Suprapubic skin (tissue), 4 donors: ENCODE measurements at regions not wholly inside any gene's neighbourhood (a gene's known extent, or its start where the extent isn't known, plus 50 kb on each side); places are given as distances from the start of the nearest gene placed in this dataset.
"Not testable (repeated sequence)": the region's sequence is repeated elsewhere in the genome, so short reads cannot be mapped to it uniquely, and the experiment has no call there.

ENCODE experiments used
- DNase-seq, 2 donors: peaks; one replicate each; pipeline ENCODE4 v3.0.0-alpha.2; 2019; ENCODE audit warnings: low spot score in 2 of 2
- H3K27ac ChIP-seq: fragments of 200-600 bp; sonication (generic); one replicate; pipeline ENCODE4 v1.5.1; 2019
- H3K27me3 ChIP-seq: fragments of 200-600 bp; sonication (generic); one replicate; pipeline ENCODE4 v1.5.1; 2019
- H3K36me3 ChIP-seq: fragments of 200-600 bp; sonication (generic); one replicate; pipeline ENCODE4 v1.5.1; 2019
- H3K4me1 ChIP-seq: fragments of 200-600 bp; sonication (generic); one replicate; pipeline ENCODE4 v1.5.1; 2019
- H3K4me3 ChIP-seq: fragments of 200-600 bp; sonication (generic); one replicate; pipeline ENCODE4 v1.5.1; 2019; ENCODE audit warnings: mild to moderate bottlenecking
- H3K9me3 ChIP-seq: fragments of 200-600 bp; sonication (generic); one replicate; pipeline ENCODE4 v1.5.1; 2019
- WGBS: methylation state at CpG from one replicate; pipeline ENCODE4 v1.1.5; 2018; 5-methylcytosine and 5-hydroxymethylcytosine counted together

GRCh38 chr21:10405331-10405730 lies 116.1 kb upstream of the TPTE start:
- H3K9me3 ChIP-seq: peaks cover 30% of the 10 kb centered on the region
- 79% methylated on average over 36 of the region's 36 CpGs for WGBS

GRCh38 chr21:10409786-10410185 lies 111.6 kb upstream of the TPTE start:
- H3K36me3 ChIP-seq, H3K27ac ChIP-seq, H3K4me1 ChIP-seq, H3K27me3 ChIP-seq, H3K4me3 ChIP-seq, H3K9me3 ChIP-seq, DNase-seq: not testable (repeated sequence)
- WGBS: 51% methylated on average over 3 of the region's 4 CpGs

More at GRCh38 chr21:10405331-10405730, 116.1 kb upstream of the TPTE start:
- not testable (repeated sequence) for H3K27me3 ChIP-seq, H3K27ac ChIP-seq, H3K4me3 ChIP-seq, H3K4me1 ChIP-seq, H3K36me3 ChIP-seq
- peak; percentile 69 to 87 for DNase-seq

- not testable (repeated sequence) for H3K27me3 ChIP-seq, H3K4me1 ChIP-seq, H3K9me3 ChIP-seq, H3K4me3 ChIP-seq, H3K27ac ChIP-seq, DNase-seq, H3K36me3 ChIP-seq
- 56% methylated on average over 5 of the region's 5 CpGs for WGBS
Observed at GRCh38 chr21:10410354-10410929, 110.9 kb upstream of the TPTE start.

- H3K9me3 ChIP-seq: peaks cover 19% of the 10 kb centered on the region
- not testable (repeated sequence) for H3K27ac ChIP-seq
- WGBS: 71% methylated on average over 17 of the region's 17 CpGs
Observed at GRCh38 chr21:10411776-10412526, 109.4 kb upstream of the TPTE start.

GRCh38 chr21:10412928-10413246 lies 108.5 kb upstream of the TPTE start:
- not testable (repeated sequence) for H3K36me3 ChIP-seq, H3K27ac ChIP-seq, H3K4me1 ChIP-seq, H3K4me3 ChIP-seq, H3K27me3 ChIP-seq
- H3K9me3 ChIP-seq: peaks cover 23% of the 10 kb centered on the region
- 82% methylated on average over 8 of the region's 8 CpGs for WGBS
- DNase-seq: peak in 1 of 2 donors; percentile 68

More at GRCh38 chr21:10411776-10412526, 109.4 kb upstream of the TPTE start:
- not testable (repeated sequence) for H3K4me3 ChIP-seq, H3K4me1 ChIP-seq, DNase-seq, H3K27me3 ChIP-seq, H3K36me3 ChIP-seq

- not testable (repeated sequence) for H3K36me3 ChIP-seq, H3K4me1 ChIP-seq, H3K27ac ChIP-seq, H3K27me3 ChIP-seq, H3K4me3 ChIP-seq
- DNase-seq: peak; percentile 60 to 86
- WGBS: 84% methylated on average over 31 of the region's 31 CpGs
- peaks cover 24% of the 10 kb centered on the region for H3K9me3 ChIP-seq
Observed at GRCh38 chr21:10413247-10414120, 107.9 kb upstream of the TPTE start.

- H3K9me3 ChIP-seq: peaks cover 31% of the 10 kb centered on the region
- H3K27me3 ChIP-seq, H3K27ac ChIP-seq, H3K4me3 ChIP-seq, H3K4me1 ChIP-seq, H3K36me3 ChIP-seq: not testable (repeated sequence)
- WGBS: 86% methylated on average over 13 of the region's 14 CpGs
- peak; percentile 68 to 83 for DNase-seq
Observed at GRCh38 chr21:10414121-10414924, 107.1 kb upstream of the TPTE start.

GRCh38 chr21:10414925-10415254 lies 106.5 kb upstream of the TPTE start:
- not testable (repeated sequence) for H3K4me3 ChIP-seq, H3K4me1 ChIP-seq, H3K27me3 ChIP-seq, H3K36me3 ChIP-seq, H3K27ac ChIP-seq
- 82% methylated on average over 4 of the region's 4 CpGs for WGBS
- peaks cover 32% of the 10 kb centered on the region for H3K9me3 ChIP-seq
- peak in 1 of 2 donors; percentile 64 for DNase-seq

GRCh38 chr21:10415456-10415855 lies 105.9 kb upstream of the TPTE start:
- not testable (repeated sequence) for H3K4me1 ChIP-seq, H3K27me3 ChIP-seq, H3K27ac ChIP-seq, H3K36me3 ChIP-seq, H3K4me3 ChIP-seq
- DNase-seq: peak; percentile 70 to 87
- 66% methylated on average over 7 of the region's 7 CpGs for WGBS
- peaks cover 32% of the 10 kb centered on the region for H3K9me3 ChIP-seq

GRCh38 chr21:10415859-10416258 lies 105.5 kb upstream of the TPTE start:
- not testable (repeated sequence) for H3K27ac ChIP-seq, H3K27me3 ChIP-seq, H3K36me3 ChIP-seq, H3K4me1 ChIP-seq, H3K4me3 ChIP-seq
- peak; percentile 62 to 86 for DNase-seq
- H3K9me3 ChIP-seq: peaks cover 32% of the 10 kb centered on the region
- WGBS: 52% methylated on average over 6 of the region's 6 CpGs

GRCh38 chr21:10416691-10417447 lies 104.5 kb upstream of the TPTE start:
- peak in 1 of 2 donors; percentile 84 for DNase-seq
- not testable (repeated sequence) for H3K27me3 ChIP-seq, H3K4me3 ChIP-seq, H3K27ac ChIP-seq, H3K4me1 ChIP-seq, H3K36me3 ChIP-seq
- peaks cover 32% of the 10 kb centered on the region for H3K9me3 ChIP-seq
- 54% methylated on average over 4 of the region's 4 CpGs for WGBS

- H3K36me3 ChIP-seq, H3K4me1 ChIP-seq, H3K27ac ChIP-seq, H3K4me3 ChIP-seq, H3K27me3 ChIP-seq: not testable (repeated sequence)
- WGBS: 76% methylated on average over 12 of the region's 12 CpGs
- H3K9me3 ChIP-seq: peaks cover 32% of the 10 kb centered on the region
- peak; percentile 61 to 86 for DNase-seq
Observed at GRCh38 chr21:10417551-10418002, 103.8 kb upstream of the TPTE start.
